ENCODE measurements at regions not wholly inside any gene's neighbourhood (a gene's known extent, or its start where the extent isn't known, plus 50 kb on each side); places are given as distances from the start of the nearest gene placed in this dataset.

DNA sequence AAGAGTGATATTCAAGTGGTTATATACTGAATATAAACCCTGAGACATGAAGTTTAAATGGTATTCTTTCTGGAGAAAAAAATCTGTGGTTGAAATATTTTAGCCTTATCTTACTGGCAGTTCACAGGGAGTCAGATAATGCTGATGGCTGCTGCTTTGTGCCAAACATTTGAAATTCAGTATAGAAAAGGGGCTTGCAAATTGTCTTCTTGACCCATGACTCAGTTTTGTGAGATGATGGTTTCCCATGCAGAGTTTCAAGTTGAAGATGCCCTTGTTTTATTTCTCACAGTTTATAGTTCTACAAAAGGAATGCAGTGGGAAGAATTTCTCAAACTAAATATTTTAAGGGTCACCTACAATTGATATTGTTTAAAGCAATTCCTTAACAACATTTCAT is 251.1 kb upstream of the MEOX2 start:
- TF ChIP-seq YY1 (IDR thresholded peaks at IDR 0.05) (no peak), FOXA2 (IDR thresholded peaks at IDR 0.05) (no peak), HNF4A (conservative IDR thresholded peaks at IDR 0.05) (no peak)
- TF ChIP-seq, protein P1, sequence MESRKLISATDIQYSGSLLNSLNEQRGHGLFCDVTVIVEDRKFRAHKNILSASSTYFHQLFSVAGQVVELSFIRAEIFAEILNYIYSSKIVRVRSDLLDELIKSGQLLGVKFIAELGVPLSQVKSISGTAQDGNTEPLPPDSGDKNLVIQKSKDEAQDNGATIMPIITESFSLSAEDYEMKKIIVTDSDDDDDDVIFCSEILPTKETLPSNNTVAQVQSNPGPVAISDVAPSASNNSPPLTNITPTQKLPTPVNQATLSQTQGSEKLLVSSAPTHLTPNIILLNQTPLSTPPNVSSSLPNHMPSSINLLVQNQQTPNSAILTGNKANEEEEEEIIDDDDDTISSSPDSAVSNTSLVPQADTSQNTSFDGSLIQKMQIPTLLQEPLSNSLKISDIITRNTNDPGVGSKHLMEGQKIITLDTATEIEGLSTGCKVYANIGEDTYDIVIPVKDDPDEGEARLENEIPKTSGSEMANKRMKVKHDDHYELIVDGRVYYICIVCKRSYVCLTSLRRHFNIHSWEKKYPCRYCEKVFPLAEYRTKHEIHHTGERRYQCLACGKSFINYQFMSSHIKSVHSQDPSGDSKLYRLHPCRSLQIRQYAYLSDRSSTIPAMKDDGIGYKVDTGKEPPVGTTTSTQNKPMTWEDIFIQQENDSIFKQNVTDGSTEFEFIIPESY (IDR thresholded peaks at IDR 0.05): no peak
- TF ChIP-seq, protein P2, sequence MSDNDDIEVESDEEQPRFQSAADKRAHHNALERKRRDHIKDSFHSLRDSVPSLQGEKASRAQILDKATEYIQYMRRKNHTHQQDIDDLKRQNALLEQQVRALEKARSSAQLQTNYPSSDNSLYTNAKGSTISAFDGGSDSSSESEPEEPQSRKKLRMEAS (IDR thresholded peaks at IDR 0.05): no peak
- TF ChIP-seq, protein P3, sequence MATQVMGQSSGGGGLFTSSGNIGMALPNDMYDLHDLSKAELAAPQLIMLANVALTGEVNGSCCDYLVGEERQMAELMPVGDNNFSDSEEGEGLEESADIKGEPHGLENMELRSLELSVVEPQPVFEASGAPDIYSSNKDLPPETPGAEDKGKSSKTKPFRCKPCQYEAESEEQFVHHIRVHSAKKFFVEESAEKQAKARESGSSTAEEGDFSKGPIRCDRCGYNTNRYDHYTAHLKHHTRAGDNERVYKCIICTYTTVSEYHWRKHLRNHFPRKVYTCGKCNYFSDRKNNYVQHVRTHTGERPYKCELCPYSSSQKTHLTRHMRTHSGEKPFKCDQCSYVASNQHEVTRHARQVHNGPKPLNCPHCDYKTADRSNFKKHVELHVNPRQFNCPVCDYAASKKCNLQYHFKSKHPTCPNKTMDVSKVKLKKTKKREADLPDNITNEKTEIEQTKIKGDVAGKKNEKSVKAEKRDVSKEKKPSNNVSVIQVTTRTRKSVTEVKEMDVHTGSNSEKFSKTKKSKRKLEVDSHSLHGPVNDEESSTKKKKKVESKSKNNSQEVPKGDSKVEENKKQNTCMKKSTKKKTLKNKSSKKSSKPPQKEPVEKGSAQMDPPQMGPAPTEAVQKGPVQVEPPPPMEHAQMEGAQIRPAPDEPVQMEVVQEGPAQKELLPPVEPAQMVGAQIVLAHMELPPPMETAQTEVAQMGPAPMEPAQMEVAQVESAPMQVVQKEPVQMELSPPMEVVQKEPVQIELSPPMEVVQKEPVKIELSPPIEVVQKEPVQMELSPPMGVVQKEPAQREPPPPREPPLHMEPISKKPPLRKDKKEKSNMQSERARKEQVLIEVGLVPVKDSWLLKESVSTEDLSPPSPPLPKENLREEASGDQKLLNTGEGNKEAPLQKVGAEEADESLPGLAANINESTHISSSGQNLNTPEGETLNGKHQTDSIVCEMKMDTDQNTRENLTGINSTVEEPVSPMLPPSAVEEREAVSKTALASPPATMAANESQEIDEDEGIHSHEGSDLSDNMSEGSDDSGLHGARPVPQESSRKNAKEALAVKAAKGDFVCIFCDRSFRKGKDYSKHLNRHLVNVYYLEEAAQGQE (IDR thresholded peaks at IDR 0.05): no peak

DNA sequence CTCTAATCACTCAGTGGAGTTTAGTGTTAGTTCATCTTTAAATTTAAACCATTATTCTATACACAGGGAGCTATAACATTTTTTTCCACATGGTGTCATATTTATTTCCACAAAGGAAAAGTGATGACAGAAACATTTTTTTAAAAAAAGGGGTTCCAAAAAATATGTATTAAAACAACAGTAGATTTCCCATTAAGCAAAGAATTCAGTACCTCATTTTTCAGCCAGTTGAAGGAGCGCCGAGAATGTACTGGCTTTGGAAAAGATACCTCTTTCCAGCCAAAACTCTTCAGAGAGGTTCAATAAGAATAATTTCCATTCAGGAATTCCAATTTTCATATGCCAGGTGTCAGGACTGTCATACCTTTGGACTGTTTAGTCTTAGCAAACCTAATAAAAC is 250.5 kb upstream of the MEOX2 start:
- 91% methylated on average over 2 of the region's 2 CpGs for WGBS
- H3K36me3 ChIP-seq (ENCODE audit: control insufficient read depth in 4 of 4, insufficient read depth in 3 of 4, low read depth in 1 of 4, low read length in 3 of 4): no peaks in the 10 kb centered on the region
- no peak overlapping the region for H3K4me3 ChIP-seq (ENCODE audit: low read depth in 1 of 3, low read length in 3 of 3)
- DNase-seq (ENCODE audit: low spot score): no peak
- H3K27me3 ChIP-seq (ENCODE audit: control insufficient read depth in 4 of 4, insufficient read depth in 4 of 4, low read length in 3 of 4): no peaks in the 10 kb centered on the region
- H3K9me3 ChIP-seq (ENCODE audit: control insufficient read depth in 4 of 4, low read length in 3 of 4): no peaks in the 10 kb centered on the region
- H3K4me1 ChIP-seq (ENCODE audit: control insufficient read depth in 4 of 4, insufficient read depth in 4 of 4, low read length in 3 of 4): no peaks in the 10 kb centered on the region
- TF ChIP-seq FOXA2 (IDR thresholded peaks at IDR 0.05): no peak
- no peak for TF ChIP-seq HNF4G (IDR thresholded peaks at IDR 0.05)
- no peak for TF ChIP-seq JUND (IDR thresholded peaks at IDR 0.05)
- no peak for TF ChIP-seq SP1 (IDR thresholded peaks at IDR 0.05)
- TF ChIP-seq, protein P3 (IDR thresholded peaks at IDR 0.05): no peak
- no peak for TF ChIP-seq YY1 (IDR thresholded peaks at IDR 0.05)
- no peak for TF ChIP-seq EGR1 (IDR thresholded peaks at IDR 0.05; ENCODE audit: low read depth in 2 of 2)
- no peak for TF ChIP-seq RAD21 (IDR thresholded peaks at IDR 0.05)
- TF ChIP-seq, protein P4, sequence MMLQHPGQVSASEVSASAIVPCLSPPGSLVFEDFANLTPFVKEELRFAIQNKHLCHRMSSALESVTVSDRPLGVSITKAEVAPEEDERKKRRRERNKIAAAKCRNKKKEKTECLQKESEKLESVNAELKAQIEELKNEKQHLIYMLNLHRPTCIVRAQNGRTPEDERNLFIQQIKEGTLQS (IDR thresholded peaks at IDR 0.05): no peak
- TF ChIP-seq, protein P2 (IDR thresholded peaks at IDR 0.05): no peak
- no peak for TF ChIP-seq HNF4A (conservative IDR thresholded peaks at IDR 0.05)
- TF ChIP-seq, protein P1 (IDR thresholded peaks at IDR 0.05): no peak
- TF ChIP-seq, protein P5, sequence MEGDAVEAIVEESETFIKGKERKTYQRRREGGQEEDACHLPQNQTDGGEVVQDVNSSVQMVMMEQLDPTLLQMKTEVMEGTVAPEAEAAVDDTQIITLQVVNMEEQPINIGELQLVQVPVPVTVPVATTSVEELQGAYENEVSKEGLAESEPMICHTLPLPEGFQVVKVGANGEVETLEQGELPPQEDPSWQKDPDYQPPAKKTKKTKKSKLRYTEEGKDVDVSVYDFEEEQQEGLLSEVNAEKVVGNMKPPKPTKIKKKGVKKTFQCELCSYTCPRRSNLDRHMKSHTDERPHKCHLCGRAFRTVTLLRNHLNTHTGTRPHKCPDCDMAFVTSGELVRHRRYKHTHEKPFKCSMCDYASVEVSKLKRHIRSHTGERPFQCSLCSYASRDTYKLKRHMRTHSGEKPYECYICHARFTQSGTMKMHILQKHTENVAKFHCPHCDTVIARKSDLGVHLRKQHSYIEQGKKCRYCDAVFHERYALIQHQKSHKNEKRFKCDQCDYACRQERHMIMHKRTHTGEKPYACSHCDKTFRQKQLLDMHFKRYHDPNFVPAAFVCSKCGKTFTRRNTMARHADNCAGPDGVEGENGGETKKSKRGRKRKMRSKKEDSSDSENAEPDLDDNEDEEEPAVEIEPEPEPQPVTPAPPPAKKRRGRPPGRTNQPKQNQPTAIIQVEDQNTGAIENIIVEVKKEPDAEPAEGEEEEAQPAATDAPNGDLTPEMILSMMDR (IDR thresholded peaks at IDR 0.05; ENCODE audit: low read depth, low read length, missing input control): no peak
- no peak for TF ChIP-seq TAF1 (conservative IDR thresholded peaks at IDR 0.05)
- no peak for TF ChIP-seq GABPA (IDR thresholded peaks at IDR 0.05 in 1 of 2, conservative IDR thresholded peaks at IDR 0.05 in 1 of 2)
- no peak for TF ChIP-seq NR2F2 (IDR thresholded peaks at IDR 0.05)
- no peak overlapping the region for H3K27ac ChIP-seq (ENCODE audit: low read depth in 1 of 2, low read length in 2 of 2)
- H3K9ac ChIP-seq (ENCODE audit: low read depth in 1 of 2, low read length in 2 of 2): no peak overlapping the region

More for the DNA sequence above, 251.1 kb upstream of the MEOX2 start:
- Histone ChIP-seq H3K27ac (ENCODE audit: low read depth in 1 of 2, low read length in 2 of 2) (no peak overlapping the region), H3K4me1 (ENCODE audit: control insufficient read depth in 4 of 4, insufficient read depth in 4 of 4, low read length in 3 of 4) (no peaks in the 10 kb centered on the region), H3K9me3 (ENCODE audit: control insufficient read depth in 4 of 4, low read length in 3 of 4) (no peaks in the 10 kb centered on the region), H3K27me3 (ENCODE audit: control insufficient read depth in 4 of 4, insufficient read depth in 4 of 4, low read length in 3 of 4) (no peaks in the 10 kb centered on the region), H3K9ac (ENCODE audit: low read depth in 1 of 2, low read length in 2 of 2) (no peak overlapping the region), H3K36me3 (ENCODE audit: control insufficient read depth in 4 of 4, insufficient read depth in 3 of 4, low read depth in 1 of 4, low read length in 3 of 4) (no peaks in the 10 kb centered on the region), H3K4me3 (ENCODE audit: low read depth in 1 of 3, low read length in 3 of 3) (no peak overlapping the region)
- no peak for DNase-seq (ENCODE audit: low spot score)

Measured in liver (tissue), 8 donors.